ENCODE measurements at regions not wholly inside any gene's neighbourhood (a gene's known extent, or its start where the extent isn't known, plus 50 kb on each side); places are given as distances from the start of the nearest gene placed in this dataset.

DNA sequence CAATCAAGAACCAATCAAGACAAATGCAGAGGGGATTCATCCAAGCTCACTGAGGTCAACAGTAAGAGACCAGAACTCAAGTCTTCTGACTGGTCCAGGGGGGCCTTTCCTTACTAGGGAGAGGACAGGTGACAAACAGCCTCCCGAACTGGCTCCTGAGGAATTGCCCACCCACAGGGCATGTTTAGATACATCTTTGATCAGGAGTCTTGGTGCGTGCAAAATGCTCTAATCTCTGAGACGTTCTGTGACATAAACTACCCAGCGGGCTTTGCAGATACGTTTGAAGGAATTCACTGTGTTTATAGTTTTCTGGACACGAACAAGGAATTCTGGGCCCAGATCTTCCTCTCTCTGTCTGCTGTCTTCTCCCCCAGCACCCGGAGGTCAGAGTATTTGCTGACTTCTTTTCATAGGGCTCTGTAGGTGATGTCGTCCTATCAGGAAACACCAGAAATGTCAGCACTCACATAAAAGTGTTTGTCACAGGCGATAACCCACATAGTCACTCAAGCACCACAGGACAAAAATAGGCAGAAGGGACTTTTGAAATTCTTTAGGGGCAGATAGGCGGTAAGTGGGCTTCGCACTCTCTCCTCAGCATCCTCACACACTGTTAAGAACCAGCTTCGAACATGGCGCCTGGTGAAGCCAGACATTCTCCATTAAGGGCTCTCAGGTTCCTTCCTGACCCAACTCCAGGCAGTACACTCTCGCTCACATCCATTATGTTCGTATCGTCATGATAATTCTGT is 349.0 kb downstream of the CYRIA start:
- peaks cover 15 to 17% of the 10 kb centered on the region in 2 experiments for H3K4me1 Mint-ChIP-seq
- no peak overlapping the region for H3K18ac ChIP-seq (ENCODE audit: insufficient read length, low read depth, low read length)
- H3K4ac ChIP-seq (ENCODE audit: low read depth, low read length): no peak overlapping the region
- no peak overlapping the region for H3K4me3 Mint-ChIP-seq
- no peak overlapping the region for H2BK12ac ChIP-seq (ENCODE audit: insufficient read length, low read depth, low read length)
- no peaks in the 10 kb centered on the region for H3K23me2 ChIP-seq (ENCODE audit: insufficient read length, low read depth, low read length, poor library complexity, severe bottlenecking)
- TF ChIP-seq, protein P1, sequence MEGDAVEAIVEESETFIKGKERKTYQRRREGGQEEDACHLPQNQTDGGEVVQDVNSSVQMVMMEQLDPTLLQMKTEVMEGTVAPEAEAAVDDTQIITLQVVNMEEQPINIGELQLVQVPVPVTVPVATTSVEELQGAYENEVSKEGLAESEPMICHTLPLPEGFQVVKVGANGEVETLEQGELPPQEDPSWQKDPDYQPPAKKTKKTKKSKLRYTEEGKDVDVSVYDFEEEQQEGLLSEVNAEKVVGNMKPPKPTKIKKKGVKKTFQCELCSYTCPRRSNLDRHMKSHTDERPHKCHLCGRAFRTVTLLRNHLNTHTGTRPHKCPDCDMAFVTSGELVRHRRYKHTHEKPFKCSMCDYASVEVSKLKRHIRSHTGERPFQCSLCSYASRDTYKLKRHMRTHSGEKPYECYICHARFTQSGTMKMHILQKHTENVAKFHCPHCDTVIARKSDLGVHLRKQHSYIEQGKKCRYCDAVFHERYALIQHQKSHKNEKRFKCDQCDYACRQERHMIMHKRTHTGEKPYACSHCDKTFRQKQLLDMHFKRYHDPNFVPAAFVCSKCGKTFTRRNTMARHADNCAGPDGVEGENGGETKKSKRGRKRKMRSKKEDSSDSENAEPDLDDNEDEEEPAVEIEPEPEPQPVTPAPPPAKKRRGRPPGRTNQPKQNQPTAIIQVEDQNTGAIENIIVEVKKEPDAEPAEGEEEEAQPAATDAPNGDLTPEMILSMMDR (conservative IDR thresholded peaks at IDR 0.05): no peak
- H4K8ac ChIP-seq (replicated peaks; ENCODE audit: insufficient read length, low read depth, low read length): no peak overlapping the region
- no peak overlapping the region for H3K23ac ChIP-seq (ENCODE audit: insufficient read length, low read depth, low read length)
- H2BK15ac ChIP-seq (ENCODE audit: low read depth, low read length): no peak overlapping the region
- no peak overlapping the region for H2AFZ ChIP-seq (ENCODE audit: low read length)
- H3K14ac ChIP-seq (ENCODE audit: insufficient read depth, low read length): no peak overlapping the region
- no peak for DNase-seq
- no peaks in the 10 kb centered on the region for H3K79me2 ChIP-seq (ENCODE audit: insufficient read depth, low read length)
- no peaks in the 10 kb centered on the region for H3K27me3 ChIP-seq (ENCODE audit: insufficient read depth, low read length)
- no peak overlapping the region for H2AK5ac ChIP-seq (ENCODE audit: insufficient read length, low read length)
- H4K91ac ChIP-seq (ENCODE audit: insufficient read length, low read depth, low read length): no peak overlapping the region
- H3K27ac Mint-ChIP-seq: no peak overlapping the region
- H3T11ph ChIP-seq (ENCODE audit: low read length): no peak overlapping the region
- no peak overlapping the region for H2BK20ac ChIP-seq (ENCODE audit: low read depth, low read length, poor library complexity, severe bottlenecking)
- H2BK120ac ChIP-seq (ENCODE audit: low read depth, low read length, poor library complexity, severe bottlenecking): no peak overlapping the region
- H3K27ac ChIP-seq (ENCODE audit: insufficient read length, low read depth, low read length): no peak overlapping the region
- H3K27me3 Mint-ChIP-seq (ENCODE audit: low read depth): peaks cover 5% of the 10 kb centered on the region; the same call in 1 of the 2 replicates
- no peak overlapping the region for H4K5ac ChIP-seq (ENCODE audit: insufficient read length, low read depth, low read length)
- H3K4me1 ChIP-seq (ENCODE audit: insufficient read depth, low read length): no peaks in the 10 kb centered on the region; the same call in 1 of the 2 replicates
- H2BK5ac ChIP-seq (ENCODE audit: insufficient read length, low read length): no peak overlapping the region
- no peaks in the 10 kb centered on the region for H4K20me1 ChIP-seq (ENCODE audit: control insufficient read depth, insufficient read depth, insufficient read length)
- H3K9me3 Mint-ChIP-seq: no peaks in the 10 kb centered on the region
- no peaks in the 10 kb centered on the region for H3K9me3 ChIP-seq (ENCODE audit: control insufficient read depth, low read depth, low read length)
- no peak overlapping the region for H3K4me2 ChIP-seq (ENCODE audit: insufficient read depth, insufficient read length, low read length)
- H3K9ac ChIP-seq (ENCODE audit: extremely low read depth, insufficient read length, low read length): no peak overlapping the region
- no peaks in the 10 kb centered on the region for H3K36me3 Mint-ChIP-seq (ENCODE audit: insufficient read depth in 1 of 3, low read depth in 3 of 3)
- H3K79me1 ChIP-seq (ENCODE audit: insufficient read depth, low read depth, low read length, poor library complexity, severe bottlenecking): no peaks in the 10 kb centered on the region
- no CpG with 5 or more reads among the region's 16 CpGs for WGBS (ENCODE audit: extremely low coverage, insufficient read length, low lambda C conversion rate)
- H3K56ac ChIP-seq (ENCODE audit: insufficient read length, low read depth, low read length): no peak overlapping the region

All from H9 (cell line).